T follicular helper cell (primary cell): ENCODE measurements at regions not wholly inside any gene's neighbourhood (a gene's known extent, or its start where the extent isn't known, plus 50 kb on each side); places are given as distances from the start of the nearest gene placed in this dataset.

Experiments
- DNase-seq: peaks from one replicate; pipeline ENCODE4 v3.0.0-alpha.2; 2020; ENCODE audit warnings: low read depth

GRCh38 chr13:109397285-109397684, 389.1 kb downstream of the IRS2 start:
- no peak for DNase-seq

- DNase-seq, result no peak
These were observed 390.1 kb downstream of the IRS2 start for GRCh38 chr13:109396266-109396665.

GRCh38 chr13:109395014-109395413, 391.4 kb downstream of the IRS2 start:
- no peak for DNase-seq

GRCh38 chr13:109394311-109394988, 391.9 kb downstream of the IRS2 start:
- no peak for DNase-seq

DNA sequence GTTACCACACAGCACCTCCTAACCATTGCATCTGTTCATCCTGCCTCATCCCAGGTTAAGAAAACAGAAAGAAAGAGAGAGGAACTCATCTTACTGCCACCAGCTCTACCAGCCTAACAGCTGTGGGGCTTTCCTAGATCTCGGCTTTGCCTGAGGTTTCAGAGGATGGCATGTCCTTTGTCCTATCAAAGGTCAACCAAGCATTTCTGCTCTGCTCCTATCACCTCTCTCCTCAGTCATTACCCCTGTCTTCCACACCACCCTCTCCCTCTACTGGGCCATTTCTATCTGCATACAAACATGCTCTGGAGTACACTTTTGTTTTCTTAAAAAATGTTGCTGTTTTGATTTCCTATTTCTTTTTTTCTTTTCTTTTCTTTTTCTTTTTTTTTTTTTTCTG, 393.3 kb downstream of the IRS2 start:
- no peak for DNase-seq

DNA sequence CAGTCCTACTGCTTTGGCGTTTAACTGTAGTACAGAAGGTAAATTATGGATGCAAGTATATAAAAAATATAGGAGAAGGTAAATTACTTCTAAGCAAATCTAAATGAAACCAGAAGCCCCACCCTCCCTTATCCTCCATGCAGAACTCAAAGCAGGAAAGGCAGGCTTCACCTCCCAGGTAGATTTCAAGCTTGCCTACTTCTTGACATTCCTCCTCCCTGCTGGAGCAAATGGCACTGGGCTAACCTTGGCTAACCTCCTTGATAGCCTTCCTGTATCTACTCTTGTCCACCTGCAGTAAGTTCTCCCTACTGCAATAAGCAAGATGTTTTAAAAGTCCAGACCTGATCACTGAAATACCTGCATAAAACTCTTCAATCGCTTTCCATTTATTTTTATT, 396.0 kb downstream of the IRS2 start:
- DNase-seq, result no peak

DNA sequence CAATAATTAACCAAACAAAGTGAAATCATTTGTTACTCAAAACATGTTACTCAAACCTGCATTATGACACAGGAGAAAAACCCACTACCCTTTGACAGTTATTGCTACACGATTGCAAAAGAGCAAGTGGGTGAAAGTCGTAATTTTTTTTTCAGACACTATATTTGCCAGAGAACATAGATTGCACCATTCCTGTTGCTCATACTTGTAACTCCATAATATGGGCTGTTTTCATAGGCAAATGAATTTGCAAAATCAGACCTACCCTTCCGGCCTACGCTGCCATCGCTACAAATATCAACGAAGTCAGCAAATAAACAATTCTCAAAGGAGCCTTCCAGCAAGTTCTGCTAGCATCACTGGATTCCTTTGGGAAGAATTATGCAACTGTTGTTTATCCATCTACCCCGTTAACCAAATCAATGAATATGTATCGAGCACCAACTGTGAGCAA, 396.5 kb downstream of the IRS2 start:
- no peak for DNase-seq

GRCh38 chr13:109389456-109389855, 396.9 kb downstream of the IRS2 start:
- DNase-seq, result no peak

GRCh38 chr13:109387471-109387870, 398.9 kb downstream of the IRS2 start:
- no peak for DNase-seq

DNA sequence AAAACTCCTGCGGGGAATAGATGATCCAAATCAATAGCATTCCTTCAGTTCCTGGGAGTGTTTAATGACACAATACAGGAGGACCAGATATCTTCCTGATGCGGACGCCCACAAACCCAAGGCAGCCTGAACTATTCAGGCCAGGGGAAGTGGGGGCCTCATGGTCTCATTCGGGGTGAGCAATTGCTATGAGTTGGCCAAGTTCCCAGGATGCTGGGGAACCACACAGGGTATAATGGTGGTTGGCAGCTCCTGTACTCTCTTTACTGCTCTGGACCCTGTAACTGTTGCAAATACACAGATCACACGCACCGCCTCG, 401.2 kb downstream of the IRS2 start:
- no peak for DNase-seq

DNA sequence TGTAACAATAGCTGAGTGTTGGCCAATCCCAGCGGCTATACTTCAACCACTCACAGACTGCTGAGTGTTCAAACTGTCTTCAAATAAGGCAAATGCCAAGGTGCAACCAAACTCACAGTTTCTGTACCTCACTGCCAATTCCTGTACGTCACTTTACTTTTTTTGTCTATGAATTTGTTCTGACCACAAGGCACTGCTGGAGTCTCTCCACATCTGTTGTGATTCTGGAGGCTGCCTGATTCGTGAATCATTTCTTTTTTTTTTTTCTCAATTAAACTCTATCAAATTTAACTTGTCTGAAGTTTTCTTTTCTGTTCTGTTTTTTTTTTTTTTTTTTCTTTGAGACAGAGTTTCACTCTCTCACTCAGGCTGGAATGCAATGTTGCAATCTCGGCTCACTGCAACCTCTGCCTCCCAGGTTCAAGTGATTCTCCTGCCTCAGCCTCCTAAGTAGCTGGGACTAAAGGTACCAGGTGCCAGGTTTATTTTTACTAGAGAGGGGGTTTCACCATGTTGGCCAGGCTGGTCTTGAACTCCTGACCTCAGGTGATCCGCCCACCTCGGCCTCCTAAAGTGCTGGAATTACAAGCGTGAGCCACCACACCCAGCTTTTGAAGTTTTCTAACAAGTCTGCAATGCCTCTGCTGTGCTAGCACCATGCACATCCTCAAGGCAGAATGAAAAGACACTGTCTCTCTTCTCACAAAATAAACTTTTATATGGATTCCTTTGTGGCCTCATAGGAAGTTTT, 401.7 kb downstream of the IRS2 start:
- no peak for DNase-seq

GRCh38 chr13:109383683-109384082, 402.7 kb downstream of the IRS2 start:
- no peak for DNase-seq

DNA sequence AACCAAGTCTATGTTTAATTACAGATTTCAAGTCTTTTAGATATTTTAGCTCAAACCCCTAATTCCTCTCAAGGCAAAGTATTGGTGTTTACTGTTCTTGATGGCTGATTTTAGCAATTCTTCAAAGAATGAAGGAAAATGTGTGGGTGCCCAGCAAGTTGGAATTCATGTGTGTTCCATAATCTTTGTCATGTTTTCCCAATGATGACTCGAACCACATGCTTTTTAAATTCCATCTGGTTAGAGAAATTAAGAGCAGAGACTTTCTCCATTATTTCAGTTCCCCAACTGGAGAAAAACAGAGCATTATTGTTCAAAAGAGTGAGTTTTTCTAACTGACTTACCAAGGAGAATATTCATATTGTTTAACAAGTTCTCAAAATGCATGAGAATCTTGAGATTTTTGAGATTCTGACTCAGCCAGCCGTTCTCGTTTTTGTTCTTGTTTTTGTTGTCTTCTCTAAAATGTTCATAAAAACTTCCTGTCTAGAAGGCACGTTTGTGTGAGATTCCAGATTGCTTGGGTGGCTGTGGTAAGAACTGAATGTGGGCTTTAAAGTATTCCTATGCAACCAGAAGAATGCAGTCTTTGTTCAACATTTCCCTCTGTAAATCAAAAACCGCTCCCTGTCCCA, 404.7 kb downstream of the IRS2 start:
- no peak for DNase-seq

DNA sequence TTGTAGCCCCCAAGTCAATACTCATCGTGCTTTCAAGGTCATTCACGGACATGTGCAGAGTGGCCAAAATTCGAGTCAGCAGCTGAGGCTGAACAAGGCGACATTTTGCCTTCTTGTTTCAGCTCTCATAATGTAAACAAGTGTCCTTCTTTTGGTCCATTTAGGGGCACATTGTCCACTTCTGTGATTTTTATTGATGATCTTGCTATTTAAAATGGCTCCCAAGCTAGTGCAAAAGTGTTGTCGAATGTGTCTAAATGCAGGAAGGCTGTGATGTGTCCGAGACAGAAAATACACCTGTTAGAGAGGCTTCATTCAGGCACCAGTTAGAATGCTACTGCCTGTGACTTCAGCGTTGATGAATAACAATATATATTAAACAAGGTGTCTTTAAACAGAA, 405.9 kb downstream of the IRS2 start:
- DNase-seq, result no peak

DNA sequence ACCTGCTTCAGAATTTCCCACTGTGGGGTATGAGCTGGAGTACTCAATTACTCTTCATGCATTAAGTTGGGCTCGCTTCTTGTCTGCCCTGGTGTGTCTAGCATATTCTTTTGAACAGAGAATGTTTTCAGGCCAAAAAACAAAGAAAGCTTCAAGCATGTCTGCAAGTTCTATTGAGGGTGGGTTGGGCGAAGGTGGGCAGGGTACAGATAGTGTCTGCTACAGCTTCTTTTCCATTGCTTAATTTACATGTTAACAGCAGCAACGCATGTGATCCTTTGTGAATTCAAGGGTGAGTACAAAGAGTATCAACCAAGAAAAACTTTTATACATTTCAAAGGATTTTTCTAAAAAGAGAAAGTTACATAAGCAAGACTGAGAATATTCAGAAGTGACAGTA, 406.5 kb downstream of the IRS2 start:
- no peak for DNase-seq

DNA sequence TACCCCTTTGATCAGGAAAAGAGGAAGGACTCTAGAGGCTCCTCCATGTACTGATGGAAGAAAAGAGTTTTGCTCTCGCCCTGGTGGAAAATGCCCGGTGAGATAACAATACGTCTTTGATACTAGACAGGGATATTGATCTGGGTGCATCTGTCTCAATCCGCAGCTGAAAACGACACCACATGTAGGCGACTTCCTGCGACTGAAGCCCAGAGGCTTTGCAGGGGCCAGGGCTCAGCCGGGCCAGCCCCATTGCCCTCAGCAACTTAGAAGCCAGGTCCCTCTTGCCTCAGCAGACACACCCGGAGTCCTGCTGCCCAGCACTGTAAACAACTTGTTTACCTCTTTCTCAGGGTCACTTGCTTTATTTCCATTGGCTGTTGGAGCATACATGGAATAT, 409.4 kb downstream of the IRS2 start:
- DNase-seq, result no peak

DNA sequence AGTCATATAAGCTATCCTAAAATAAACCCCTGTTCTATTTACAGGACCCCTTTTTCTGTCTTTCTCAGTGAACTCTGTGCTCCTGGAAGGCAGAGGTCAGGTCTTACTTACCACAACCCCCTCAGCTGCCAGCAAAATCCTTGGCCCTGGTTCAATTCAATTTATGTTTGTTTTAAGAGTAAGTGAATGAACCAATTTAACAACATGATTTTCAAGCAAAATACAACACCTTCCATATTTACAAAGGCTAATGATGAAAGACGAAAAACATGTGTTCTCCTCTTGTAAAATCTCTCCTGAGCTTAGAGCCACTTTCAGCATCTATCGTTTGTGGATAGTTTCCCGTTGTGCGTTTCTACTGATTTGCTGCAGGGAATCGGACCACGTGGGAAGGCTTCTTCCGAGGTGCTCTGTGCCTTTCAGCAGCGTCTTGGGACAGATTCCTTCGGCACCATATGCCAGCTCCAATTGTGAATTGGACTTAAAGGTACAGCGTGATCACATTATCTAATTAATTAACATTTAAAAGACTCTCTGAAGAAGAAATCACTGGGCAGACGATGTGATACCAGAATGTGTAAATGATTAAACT, 411.7 kb downstream of the IRS2 start:
- DNase-seq, result no peak

DNA sequence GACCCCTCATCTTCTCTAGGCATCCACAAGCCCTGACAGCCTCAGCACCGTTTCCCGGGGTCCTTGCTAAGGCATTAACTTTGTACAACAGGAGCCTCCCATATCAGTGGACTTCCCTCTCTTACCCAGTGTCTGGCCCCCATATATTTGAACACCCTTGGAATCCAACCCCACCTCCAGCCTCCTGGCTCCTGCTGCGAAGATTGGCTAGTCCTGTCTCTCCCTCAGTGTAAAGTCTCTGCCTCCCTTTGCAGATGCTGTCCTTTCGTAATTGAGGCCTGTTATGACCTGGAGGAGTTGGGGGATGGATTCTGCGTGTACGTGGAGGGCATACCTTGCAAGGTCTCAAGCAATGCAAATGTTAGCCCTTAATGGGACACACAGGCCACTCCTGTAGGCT, 413.7 kb downstream of the IRS2 start:
- no peak for DNase-seq

GRCh38 chr13:109371066-109371465, 415.3 kb downstream of the IRS2 start:
- DNase-seq, result no peak

DNA sequence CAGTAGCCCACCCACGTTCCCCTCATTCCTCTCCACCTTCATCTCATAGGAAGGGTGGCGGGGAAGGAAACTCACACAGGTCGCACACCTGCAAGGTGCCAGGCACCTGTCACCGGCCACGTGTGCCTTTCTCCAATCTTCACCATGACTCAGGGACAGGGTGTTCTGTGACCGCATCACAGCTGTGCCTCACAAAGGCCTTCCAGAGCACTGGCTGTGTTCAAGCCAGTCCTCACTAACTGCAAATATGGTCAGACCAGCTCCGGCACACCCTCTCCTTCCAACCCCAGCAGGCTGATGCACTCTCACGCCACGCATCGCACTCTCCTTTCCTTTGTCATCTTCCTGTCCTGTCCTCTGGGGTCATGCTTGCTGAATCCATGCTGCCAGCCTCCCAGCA, 415.9 kb downstream of the IRS2 start:
- no peak for DNase-seq

DNA sequence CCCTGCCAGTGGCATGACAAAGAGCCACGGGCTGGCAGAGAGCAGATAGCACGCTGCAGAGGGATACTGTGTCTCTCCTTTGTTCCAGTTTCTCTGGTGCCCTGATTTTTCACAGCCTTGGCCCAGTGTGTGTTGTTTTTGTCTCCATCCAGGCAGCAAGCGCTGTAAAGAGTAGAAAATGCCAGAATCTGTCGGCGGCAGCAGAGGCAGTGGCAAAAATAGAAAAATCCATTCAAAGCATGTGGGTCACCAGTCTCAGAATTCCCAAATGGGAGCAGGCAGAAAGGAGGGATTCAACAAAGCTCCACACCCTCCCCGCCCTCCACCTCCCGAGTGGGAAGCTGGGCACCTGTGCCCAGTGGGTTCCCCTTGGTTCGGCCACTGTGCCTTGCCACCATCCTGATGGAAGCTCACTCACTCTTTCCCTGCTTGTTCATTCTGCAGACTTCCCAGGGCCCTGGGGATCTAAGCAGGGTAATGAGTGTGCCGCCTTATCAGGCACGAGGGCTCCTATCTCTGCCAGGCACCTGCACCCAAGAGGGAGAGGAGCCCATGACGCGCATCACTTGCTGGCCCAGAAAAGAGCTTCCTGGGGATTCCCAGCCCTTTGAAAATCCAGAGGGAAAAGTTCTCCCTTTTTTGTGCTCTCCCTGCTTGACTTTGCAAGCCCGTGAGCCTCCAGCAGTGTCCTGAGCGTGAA, 416.9 kb downstream of the IRS2 start:
- no peak for DNase-seq

DNA sequence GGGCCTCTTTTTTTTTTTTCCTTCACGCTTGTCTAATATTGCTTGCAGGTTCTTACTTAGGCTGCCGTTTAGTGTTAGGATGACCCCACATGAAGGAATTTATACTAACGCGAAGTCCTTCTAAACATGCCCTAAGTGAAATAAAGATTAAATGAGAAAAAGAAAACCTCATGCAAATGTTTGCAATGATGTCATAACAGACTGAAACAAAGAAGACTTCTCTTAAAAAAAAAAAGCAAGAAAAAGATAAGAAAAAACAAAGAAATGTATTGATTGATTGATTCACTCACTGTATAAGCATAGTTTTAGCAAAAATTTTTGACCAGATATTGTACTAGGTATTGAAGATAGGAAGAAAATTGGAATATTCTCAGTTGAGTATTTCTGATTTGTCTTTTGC, 418.2 kb downstream of the IRS2 start:
- no peak for DNase-seq
